Fibroblast of lung (primary cell): ENCODE measurements at regions not wholly inside any gene's neighbourhood (a gene's known extent, or its start where the extent isn't known, plus 50 kb on each side); places are given as distances from the start of the nearest gene placed in this dataset.

Source experiments
- DNase-seq, 2 donors: peaks; one replicate each; pipeline versions ENCODE4 v3.0.0 to v3.0.0-alpha.2; 2010; ENCODE audit warnings: low read depth in 2 of 2
- H2AFZ ChIP-seq: 2 replicates; pipeline ENCODE4 v1.5.1; 2012; ENCODE audit warnings: low read length, control low read depth, inconsistent platforms
- H3K27ac ChIP-seq: 2 replicates; pipeline ENCODE4 v1.5.1; 2011; ENCODE audit warnings: low read length, control low read depth; ENCODE audit not compliant: insufficient read depth
- H3K27me3 ChIP-seq: 2 replicates; pipeline ENCODE4 v1.5.1; 2011; ENCODE audit warnings: mild to moderate bottlenecking, low read length; ENCODE audit not compliant: control insufficient read depth, insufficient read depth
- H3K36me3 ChIP-seq: 2 replicates; pipeline ENCODE4 v1.5.1; 2011; ENCODE audit warnings: low read length; ENCODE audit not compliant: control insufficient read depth, insufficient read depth
- H3K4me1 ChIP-seq: 2 replicates; pipeline ENCODE4 v1.5.1; 2011; ENCODE audit warnings: low read length; ENCODE audit not compliant: control insufficient read depth, insufficient read depth; ENCODE audit errors: extremely low read depth
- H3K4me2 ChIP-seq: 2 replicates; pipeline ENCODE4 v1.5.1; 2011; ENCODE audit warnings: low read length, control low read depth; ENCODE audit not compliant: insufficient read depth; ENCODE audit errors: extremely low read depth
- H3K4me3 ChIP-seq, 4 experiments: fragments of 200-600 bp in 1 of 4; sonication (generic) in 1 of 4; replicated peaks in 1 of 4; 2 replicates each; pipeline ENCODE4 v1.5.1; 2011 to 2016; ENCODE audit warnings: low read length in 4 of 4, low read depth in 3 of 4, mild to moderate bottlenecking in 3 of 4, control low read depth in 2 of 4, inconsistent platforms in 1 of 4, mixed read lengths in 1 of 4; ENCODE audit not compliant: insufficient read depth in 1 of 4; ENCODE audit errors: control extremely low read depth in 1 of 4
- H3K79me2 ChIP-seq: 2 replicates; pipeline ENCODE4 v1.5.1; 2012; ENCODE audit warnings: mild to moderate bottlenecking, low read length, inconsistent platforms; ENCODE audit not compliant: control insufficient read depth, insufficient read depth
- H3K9ac ChIP-seq: 2 replicates; pipeline ENCODE4 v1.5.1; 2011; ENCODE audit warnings: mild to moderate bottlenecking, low read length, control low read depth; ENCODE audit not compliant: insufficient read depth
- H3K9me3 ChIP-seq: 2 replicates; pipeline ENCODE4 v1.5.1; 2012; ENCODE audit warnings: low read depth, low read length; ENCODE audit not compliant: control insufficient read depth, insufficient read depth
- H4K20me1 ChIP-seq: 2 replicates; pipeline ENCODE4 v1.5.1; 2011; ENCODE audit warnings: low read length; ENCODE audit not compliant: control insufficient read depth, insufficient read depth; ENCODE audit errors: extremely low read depth
- CTCF ChIP-seq, 2 donors: IDR thresholded peaks in 1 of 2; conservative IDR thresholded peaks in 1 of 2; 1 replicate in 1 of 2; 2 replicates in 1 of 2; pipeline ENCODE4 v1.5.1; 2011 to 2012; ENCODE audit warnings: low read length in 2 of 2, control low read depth in 1 of 2, inconsistent platforms in 1 of 2, low read depth in 1 of 2, mild to moderate bottlenecking in 1 of 2
- EZH2 ChIP-seq: IDR thresholded peaks from 2 replicates; pipeline ENCODE4 v1.5.1; 2012; ENCODE audit warnings: low read length, control low read depth, mild to moderate bottlenecking; ENCODE audit errors: missing control alignments

- H3K9me3 ChIP-seq, result no peaks in the 10 kb centered on the region
- no peak for DNase-seq
- H3K36me3 ChIP-seq, result no peaks in the 10 kb centered on the region
- no peaks in the 10 kb centered on the region for H3K79me2 ChIP-seq
- H3K4me2 ChIP-seq, result no peak overlapping the region
- H4K20me1 ChIP-seq, result no peaks in the 10 kb centered on the region
- no peak overlapping the region for H3K4me3 ChIP-seq
- H3K27me3 ChIP-seq, result no peaks in the 10 kb centered on the region
- H3K9ac ChIP-seq, result no peak overlapping the region
- H3K4me1 ChIP-seq, result no peaks in the 10 kb centered on the region
- no peak overlapping the region for H3K27ac ChIP-seq
- TF ChIP-seq EZH2 (no peak), CTCF (conservative IDR thresholded peaks at IDR 0.05 in 1 of 2, IDR thresholded peaks at IDR 0.05 in 1 of 2; ENCODE audit: low read depth in 1 of 2, low read length in 2 of 2) (no peak)
- H2AFZ ChIP-seq, result no peak overlapping the region
Observed at GRCh38 chr12:83660727-83661358, 974.1 kb downstream of the TMTC2 start.

GRCh38 chr12:83659321-83659720, 972.6 kb downstream of the TMTC2 start:
- H3K4me1 ChIP-seq, result no peaks in the 10 kb centered on the region
- no peak overlapping the region for H2AFZ ChIP-seq
- no peak overlapping the region for H3K27ac ChIP-seq
- no peak overlapping the region for H3K4me3 ChIP-seq
- TF ChIP-seq CTCF (conservative IDR thresholded peaks at IDR 0.05 in 1 of 2, IDR thresholded peaks at IDR 0.05 in 1 of 2; ENCODE audit: low read depth in 1 of 2, low read length in 2 of 2) (no peak), EZH2 (no peak)
- no peak for DNase-seq
- H3K36me3 ChIP-seq, result no peaks in the 10 kb centered on the region
- no peaks in the 10 kb centered on the region for H3K79me2 ChIP-seq
- H4K20me1 ChIP-seq, result no peaks in the 10 kb centered on the region
- H3K9me3 ChIP-seq, result no peaks in the 10 kb centered on the region
- H3K4me2 ChIP-seq, result no peak overlapping the region
- no peaks in the 10 kb centered on the region for H3K27me3 ChIP-seq
- H3K9ac ChIP-seq, result no peak overlapping the region

GRCh38 chr12:83656004-83656403, 969.3 kb downstream of the TMTC2 start:
- TF ChIP-seq EZH2 (no peak), CTCF (conservative IDR thresholded peaks at IDR 0.05 in 1 of 2, IDR thresholded peaks at IDR 0.05 in 1 of 2; ENCODE audit: low read depth in 1 of 2, low read length in 2 of 2) (no peak)
- no peak overlapping the region for H3K4me3 ChIP-seq
- H3K9ac ChIP-seq, result no peak overlapping the region
- no peaks in the 10 kb centered on the region for H3K9me3 ChIP-seq
- no peak overlapping the region for H2AFZ ChIP-seq
- H3K4me2 ChIP-seq, result no peak overlapping the region
- no peak overlapping the region for H3K27ac ChIP-seq
- H3K27me3 ChIP-seq, result no peaks in the 10 kb centered on the region
- DNase-seq, result no peak
- H3K4me1 ChIP-seq, result no peaks in the 10 kb centered on the region
- H3K36me3 ChIP-seq, result no peaks in the 10 kb centered on the region
- H3K79me2 ChIP-seq, result no peaks in the 10 kb centered on the region
- H4K20me1 ChIP-seq, result no peaks in the 10 kb centered on the region
